ENCODE measurements at regions not wholly inside any gene's neighbourhood (a gene's known extent, or its start where the extent isn't known, plus 50 kb on each side); places are given as distances from the start of the nearest gene placed in this dataset.

- H3K27me3 ChIP-seq (ENCODE audit: control insufficient read depth in 2 of 2, insufficient read depth in 2 of 2, low read length in 2 of 2), result no peaks in the 10 kb centered on the region
- no peaks in the 10 kb centered on the region for H3K36me3 ChIP-seq (ENCODE audit: control insufficient read depth, insufficient read depth, low read length)
- H3K4me2 ChIP-seq (ENCODE audit: insufficient read depth, low read length), result no peak overlapping the region
- ChIA-PET CTCF (ENCODE audit: low intra/inter-chr PET ratio) (no interaction called here), POLR2A (no interaction called here)
- no peaks in the 10 kb centered on the region for H3K9me3 ChIP-seq (replicated peaks; ENCODE audit: control insufficient read depth, insufficient read depth, low read depth, low read length)
- H3K79me2 ChIP-seq (ENCODE audit: control insufficient read depth, insufficient read depth, low read length), result no peaks in the 10 kb centered on the region
- H3K27ac ChIP-seq (ENCODE audit: extremely low read depth, low read depth, low read length), result no peak overlapping the region
- TF ChIP-seq, protein P1, sequence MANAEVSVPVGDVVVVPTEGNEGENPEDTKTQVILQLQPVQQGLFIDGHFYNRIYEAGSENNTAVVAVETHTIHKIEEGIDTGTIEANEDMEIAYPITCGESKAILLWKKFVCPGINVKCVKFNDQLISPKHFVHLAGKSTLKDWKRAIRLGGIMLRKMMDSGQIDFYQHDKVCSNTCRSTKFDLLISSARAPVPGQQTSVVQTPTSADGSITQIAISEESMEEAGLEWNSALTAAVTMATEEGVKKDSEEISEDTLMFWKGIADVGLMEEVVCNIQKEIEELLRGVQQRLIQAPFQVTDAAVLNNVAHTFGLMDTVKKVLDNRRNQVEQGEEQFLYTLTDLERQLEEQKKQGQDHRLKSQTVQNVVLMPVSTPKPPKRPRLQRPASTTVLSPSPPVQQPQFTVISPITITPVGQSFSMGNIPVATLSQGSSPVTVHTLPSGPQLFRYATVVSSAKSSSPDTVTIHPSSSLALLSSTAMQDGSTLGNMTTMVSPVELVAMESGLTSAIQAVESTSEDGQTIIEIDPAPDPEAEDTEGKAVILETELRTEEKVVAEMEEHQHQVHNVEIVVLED (CRISPR knock-in tag; IDR thresholded peaks at IDR 0.05), result no peak
- TF ChIP-seq, protein P2, sequence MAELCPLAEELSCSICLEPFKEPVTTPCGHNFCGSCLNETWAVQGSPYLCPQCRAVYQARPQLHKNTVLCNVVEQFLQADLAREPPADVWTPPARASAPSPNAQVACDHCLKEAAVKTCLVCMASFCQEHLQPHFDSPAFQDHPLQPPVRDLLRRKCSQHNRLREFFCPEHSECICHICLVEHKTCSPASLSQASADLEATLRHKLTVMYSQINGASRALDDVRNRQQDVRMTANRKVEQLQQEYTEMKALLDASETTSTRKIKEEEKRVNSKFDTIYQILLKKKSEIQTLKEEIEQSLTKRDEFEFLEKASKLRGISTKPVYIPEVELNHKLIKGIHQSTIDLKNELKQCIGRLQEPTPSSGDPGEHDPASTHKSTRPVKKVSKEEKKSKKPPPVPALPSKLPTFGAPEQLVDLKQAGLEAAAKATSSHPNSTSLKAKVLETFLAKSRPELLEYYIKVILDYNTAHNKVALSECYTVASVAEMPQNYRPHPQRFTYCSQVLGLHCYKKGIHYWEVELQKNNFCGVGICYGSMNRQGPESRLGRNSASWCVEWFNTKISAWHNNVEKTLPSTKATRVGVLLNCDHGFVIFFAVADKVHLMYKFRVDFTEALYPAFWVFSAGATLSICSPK (IDR thresholded peaks at IDR 0.05; ENCODE audit: borderline replicate concordance), result no peak
- TF ChIP-seq ZNF146 (CRISPR knock-in tag; IDR thresholded peaks at IDR 0.05; ENCODE audit: unreplicated experiment) (no peak), ERF (CRISPR knock-in tag; IDR thresholded peaks at IDR 0.05) (no peak), MTA3 (IDR thresholded peaks at IDR 0.05; ENCODE audit: borderline replicate concordance) (no peak), PYGO2 (tag; IDR thresholded peaks at IDR 0.05) (no peak), POLR2AphosphoS2 (IDR thresholded peaks at IDR 0.05; ENCODE audit: low read length) (no peak), NCOR1 (IDR thresholded peaks at IDR 0.05) (no peak), IFI16 (CRISPR knock-in tag; IDR thresholded peaks at IDR 0.05) (no peak), MAFF (IDR thresholded peaks at IDR 0.05; ENCODE audit: low read length) (no peak), EGR1 (conservative IDR thresholded peaks at IDR 0.05) (no peak)
- in situ Hi-C loops (cut with MboI) (no loop called here), intact Hi-C loops (cut with micrococcal nuclease) (no loop called here)
- H3K4me1 ChIP-seq (replicated peaks in 1 of 2; ENCODE audit: control insufficient read depth in 2 of 2, insufficient read depth in 2 of 2, low read length in 2 of 2), result no peaks in the 10 kb centered on the region
- H3K4me3 ChIP-seq, result no peak overlapping the region
- no peak for DNase-seq (ENCODE audit: extremely low read depth in 1 of 4, low spot score in 3 of 4)
- H3K9ac ChIP-seq (ENCODE audit: insufficient read depth in 1 of 2, low read depth in 2 of 2, low read length in 2 of 2), result no peak overlapping the region
- WGBS (ENCODE audit: insufficient coverage, low coverage, missing lambda C conversion rate), result 22% methylated on average over 4 of the region's 4 CpGs
- FAIRE-seq, result no peak
- no TSS peak for BruUV-seq (replicated peaks)
- H2AFZ ChIP-seq (ENCODE audit: low read depth, low read length), result no peak overlapping the region
- no peak for ATAC-seq
- H3K9me1 ChIP-seq (ENCODE audit: control insufficient read depth, insufficient read depth, low read length), result no peaks in the 10 kb centered on the region
- no peaks in the 10 kb centered on the region for H4K20me1 ChIP-seq (replicated peaks; ENCODE audit: control insufficient read depth, insufficient read depth, low read length)
These were observed 1379.8 kb upstream of the ATXN8OS start for GRCh38 chr13:68727798-68728197.

All from K562 (cell line).